GM21447 (cell line): ENCODE measurements at regions not wholly inside any gene's neighbourhood (a gene's known extent, or its start where the extent isn't known, plus 50 kb on each side); places are given as distances from the start of the nearest gene placed in this dataset.
A peak's percentile ranks its signal among the peaks of the same experiment; 100 is the strongest.

ENCODE experiments used
- ATAC-seq: cut with Tn5 transposase; IDR thresholded peaks from one replicate; pipeline ENCODE4 v1.9.1; 2021; ENCODE audit not compliant: unreplicated experiment

- no peak for ATAC-seq
Observed at GRCh38 chr3:87354398-87354797, 78.0 kb upstream of the POU1F1 start.

GRCh38 chr3:87351937-87352336, 75.6 kb upstream of the POU1F1 start:
- no peak for ATAC-seq

- peak; percentile 99 for ATAC-seq
Observed at GRCh38 chr3:87350367-87351199, 74.2 kb upstream of the POU1F1 start.

GRCh38 chr3:87349833-87350232, 73.4 kb upstream of the POU1F1 start:
- no peak for ATAC-seq

GRCh38 chr3:87336761-87337160, 60.4 kb upstream of the POU1F1 start:
- no peak for ATAC-seq

- ATAC-seq: no peak
Observed at GRCh38 chr3:87335931-87336330, 59.5 kb upstream of the POU1F1 start.

GRCh38 chr3:87333393-87333892, 57.1 kb upstream of the POU1F1 start:
- no peak for ATAC-seq

GRCh38 chr3:87332789-87333188, 56.4 kb upstream of the POU1F1 start:
- no peak for ATAC-seq

GRCh38 chr3:87329065-87329464, 52.7 kb upstream of the POU1F1 start:
- ATAC-seq: no peak
